Esophagus squamous epithelium (tissue), 5 donors: ENCODE measurements at regions not wholly inside any gene's neighbourhood (a gene's known extent, or its start where the extent isn't known, plus 50 kb on each side); places are given as distances from the start of the nearest gene placed in this dataset.

Experiments
- DNase-seq: peaks from one replicate; lab custom pipeline; 2025; lab: John Stamatoyannopoulos, UW
- H3K27ac ChIP-seq, 4 donors: fragments of 200-600 bp; sonication (generic); one replicate each; pipeline ENCODE4 v1.5.1; 2016 to 2019; ENCODE audit warnings: mild to moderate bottlenecking in 1 of 4
- H3K27me3 ChIP-seq, 4 donors: fragments of 200-600 bp; sonication (generic); 1 replicate in 3 of 4; 2 replicates in 1 of 4; pipeline versions ENCODE4 v1.5.1 to v1.6.0; 2017 to 2021; ENCODE audit warnings: antibody characterized with exemption in 1 of 4
- H3K36me3 ChIP-seq, 3 donors: fragments of 200-600 bp; sonication (generic); one replicate each; pipeline ENCODE4 v1.5.1; 2016 to 2019
- H3K4me1 ChIP-seq, 3 donors: fragments of 200-600 bp; sonication (generic); one replicate each; pipeline ENCODE4 v1.5.1; 2017 to 2019
- H3K4me3 ChIP-seq, 4 donors: fragments of 200-600 bp; sonication (generic); 1 replicate in 3 of 4; 2 replicates in 1 of 4; pipeline ENCODE4 v1.5.1; 2016 to 2019; ENCODE audit warnings: mild to moderate bottlenecking in 2 of 4, moderate library complexity in 1 of 4
- H3K9me3 ChIP-seq, 3 donors: fragments of 200-600 bp; sonication (generic); one replicate each; pipeline ENCODE4 v1.5.1; 2016 to 2019
- CTCF ChIP-seq, 6 experiments: fragments of 450-650 bp in 4 of 6; fragments of 200-600 bp in 2 of 6; sonication (generic) in 2 of 6; IDR thresholded peaks; one replicate each; pipeline ENCODE4 v1.5.1; 2016 to 2019; ENCODE audit warnings: antibody characterized with exemption in 6 of 6, mild to moderate bottlenecking in 4 of 6, moderate library complexity in 4 of 6
- POLR2A ChIP-seq, 4 donors: fragments of 450-650 bp; IDR thresholded peaks; one replicate each; pipeline ENCODE4 v1.6.1; 2017; ENCODE audit warnings: antibody characterized with exemption in 4 of 4, mild to moderate bottlenecking in 4 of 4, moderate library complexity in 3 of 4
- WGBS, 2 donors: methylation state at CpG; one replicate each; pipeline ENCODE4 v1.1.5; 2018; 5-methylcytosine and 5-hydroxymethylcytosine counted together
- intact Hi-C: fragments of 100-400 bp; cut with DNase I; formaldehyde crosslinking; loops from one replicate; pipeline ENCODE4 v1.15.0; 2022
- donor health status: DM: yes; HTN: yes; CAD: no.

GRCh38 chr20:53803492-53804155 is 210.0 kb upstream of the ZNF217 start:
- H3K4me3 ChIP-seq: no peak overlapping the region
- peaks cover 0 to 51% (median 4%) of the 10 kb centered on the region in 3 donors for H3K4me1 ChIP-seq
- TF ChIP-seq CTCF (IDR thresholded peaks at IDR 0.05) (no peak), POLR2A (IDR thresholded peaks at IDR 0.05) (no peak)
- intact Hi-C loops: no loop called here
- no peak for DNase-seq
- no peaks in the 10 kb centered on the region for H3K36me3 ChIP-seq
- no peaks in the 10 kb centered on the region for H3K9me3 ChIP-seq
- WGBS, 2 donors: 66 to 77% methylated on average over 5 to 6 of the region's 6 CpGs
- no peaks in the 10 kb centered on the region for H3K27me3 ChIP-seq
- H3K27ac ChIP-seq: no peak overlapping the region

GRCh38 chr20:53801609-53802370 is 208.2 kb upstream of the ZNF217 start:
- 49 to 66% methylated on average over 17 of the region's 17 CpGs for WGBS, 2 donors
- H3K4me1 ChIP-seq: peaks cover 0 to 51% (median 4%) of the 10 kb centered on the region in 3 donors

GRCh38 chr20:53800883-53801604 is 207.4 kb upstream of the ZNF217 start:
- H3K36me3 ChIP-seq: no peaks in the 10 kb centered on the region
- no peak for DNase-seq
- H3K4me3 ChIP-seq: no peak overlapping the region
- TF ChIP-seq POLR2A (IDR thresholded peaks at IDR 0.05) (no peak), CTCF (IDR thresholded peaks at IDR 0.05) (no peak)
- H3K27ac ChIP-seq: no peak overlapping the region
- WGBS, 2 donors: 81 to 85% methylated on average over 11 to 13 of the region's 13 CpGs
- intact Hi-C loops: no loop called here
- H3K4me1 ChIP-seq: peaks cover 0 to 45% (median 4%) of the 10 kb centered on the region in 3 donors
- H3K27me3 ChIP-seq: no peaks in the 10 kb centered on the region
- no peaks in the 10 kb centered on the region for H3K9me3 ChIP-seq

More at GRCh38 chr20:53801609-53802370, 208.2 kb upstream of the ZNF217 start:
- TF ChIP-seq POLR2A (IDR thresholded peaks at IDR 0.05) (no peak), CTCF (IDR thresholded peaks at IDR 0.05) (no peak)
- Histone ChIP-seq H3K4me3 (no peak overlapping the region), H3K27ac (peak overlapping the region in 1 of 4 donors; percentile 47), H3K9me3 (no peaks in the 10 kb centered on the region), H3K36me3 (no peaks in the 10 kb centered on the region), H3K27me3 (no peaks in the 10 kb centered on the region)
- DNase-seq: no peak
- intact Hi-C loops: no loop called here

- no peaks in the 10 kb centered on the region for H3K9me3 ChIP-seq
- TF ChIP-seq POLR2A (IDR thresholded peaks at IDR 0.05): no peak
- no peak for TF ChIP-seq CTCF (IDR thresholded peaks at IDR 0.05)
- no peak overlapping the region for H3K4me3 ChIP-seq
- intact Hi-C loops: no loop called here
- WGBS, 2 donors: 90 to 100% methylated on average over 1 of the region's 1 CpG
- H3K4me1 ChIP-seq: peaks cover 0 to 40% (median 1%) of the 10 kb centered on the region in 3 donors
- H3K27ac ChIP-seq: no peak overlapping the region
- DNase-seq: no peak
- no peaks in the 10 kb centered on the region for H3K36me3 ChIP-seq
- no peaks in the 10 kb centered on the region for H3K27me3 ChIP-seq
These were observed 206.8 kb upstream of the ZNF217 start for GRCh38 chr20:53800418-53800817.
